Natural killer cell (primary cell): ENCODE measurements at regions not wholly inside any gene's neighbourhood (a gene's known extent, or its start where the extent isn't known, plus 50 kb on each side); places are given as distances from the start of the nearest gene placed in this dataset.

Experiments
- ATAC-seq, 3 donors: fragments of 150-1000 bp in 2 of 3; fragments of 200-7000 bp in 1 of 3; cut with Tn5 transposase; 1 replicate in 1 of 3; 2 replicates in 2 of 3; pipeline ENCODE4 v1.10.0; 2021; ENCODE audit warnings: mild to moderate bottlenecking in 2 of 3, moderate library complexity in 2 of 3
- DNase-seq, 2 donors: peaks; one replicate each; pipeline versions ENCODE4 v3.0.0 to v3.0.0-alpha.2; 2013 to 2021; ENCODE audit warnings: mixed read lengths in 1 of 2
- H3K27ac ChIP-seq: one replicate; pipeline ENCODE4 v1.5.1; 2013; ENCODE audit warnings: mild to moderate bottlenecking, low read length
- H3K27me3 ChIP-seq: one replicate; pipeline ENCODE4 v1.6.1; 2013; ENCODE audit warnings: low read length; ENCODE audit not compliant: control insufficient read depth, insufficient read depth
- H3K36me3 ChIP-seq: one replicate; pipeline ENCODE4 v1.6.1; 2013; ENCODE audit warnings: low read length; ENCODE audit not compliant: control insufficient read depth, insufficient read depth
- H3K4me1 ChIP-seq: one replicate; pipeline ENCODE4 v1.6.1; 2013; ENCODE audit warnings: low read length; ENCODE audit not compliant: control insufficient read depth, insufficient read depth
- H3K4me3 ChIP-seq: one replicate; pipeline ENCODE4 v1.5.1; 2013; ENCODE audit warnings: low read length
- H3K9me3 ChIP-seq: one replicate; pipeline ENCODE4 v1.6.1; 2013; ENCODE audit warnings: low read length; ENCODE audit not compliant: control insufficient read depth, insufficient read depth
- H3K27ac Mint-ChIP-seq, 2 donors: one replicate each; pipeline ENCODE4 v1.8.0; 2022; ENCODE audit warnings: mild to moderate bottlenecking in 2 of 2, mixed read lengths in 2 of 2, moderate library complexity in 1 of 2
- H3K27me3 Mint-ChIP-seq, 2 donors: one replicate each; pipeline ENCODE4 v1.8.0; 2022; ENCODE audit warnings: low read depth in 2 of 2, mixed read lengths in 2 of 2
- H3K36me3 Mint-ChIP-seq: one replicate; pipeline ENCODE4 v1.8.0; 2022; ENCODE audit warnings: mixed read lengths
- H3K4me1 Mint-ChIP-seq, 2 donors: one replicate each; pipeline ENCODE4 v1.8.0; 2022; ENCODE audit warnings: mixed read lengths in 2 of 2
- H3K4me3 Mint-ChIP-seq: one replicate; pipeline ENCODE4 v1.8.0; 2022; ENCODE audit warnings: mild to moderate bottlenecking, moderate library complexity, mixed read lengths
- H3K9me3 Mint-ChIP-seq, 2 donors: one replicate each; pipeline ENCODE4 v1.8.0; 2022; ENCODE audit warnings: mixed read lengths in 2 of 2
- WGBS: methylation state at CpG from one replicate; pipeline ENCODE4 v1.1.7; 2013; ENCODE audit warnings: missing lambda C conversion rate; ENCODE audit not compliant: insufficient coverage; 5-methylcytosine and 5-hydroxymethylcytosine counted together
- intact Hi-C: fragments of 100-400 bp; cut with micrococcal nuclease; formaldehyde crosslinking; loops from one replicate; pipeline ENCODE4 v1.14.2; 2022
- TF ChIP-seq, protein P1 (sequence below): fragments of 200-600 bp; IDR thresholded peaks from one replicate; pipeline ENCODE4 v1.8.0; 2022; ENCODE audit warnings: antibody characterized with exemption

DNA sequence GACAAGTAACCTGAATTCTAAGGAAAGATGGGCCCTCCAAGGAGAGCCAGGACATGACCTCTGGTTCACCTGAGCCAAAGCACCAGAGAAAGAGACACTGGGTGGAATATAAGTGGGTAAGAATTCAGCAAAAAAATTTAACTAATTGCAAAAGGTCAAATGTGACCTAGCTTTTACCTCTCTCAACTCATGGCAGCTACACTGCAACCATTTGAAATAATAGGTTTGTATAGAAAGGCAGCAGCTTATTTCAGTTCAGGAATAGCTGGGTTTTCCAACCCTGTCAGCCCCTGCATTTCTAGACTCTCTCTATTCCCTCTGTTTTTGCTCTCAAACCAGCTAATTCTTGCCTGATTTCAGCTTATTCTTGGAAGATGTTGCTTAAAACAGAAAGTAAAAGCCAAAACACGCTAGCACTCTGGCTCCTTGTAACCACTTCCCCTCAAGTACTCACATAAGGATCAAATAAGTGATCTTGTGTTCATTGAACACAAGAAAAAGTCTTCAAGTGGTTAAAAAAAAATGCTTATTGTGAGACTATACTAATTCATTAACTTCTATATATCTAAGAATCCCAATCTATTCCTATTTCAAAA lies 101.1 kb upstream of the NR4A3 start:
- peak overlapping the region; percentile 71 for H3K27ac ChIP-seq
- TF ChIP-seq, protein P1, sequence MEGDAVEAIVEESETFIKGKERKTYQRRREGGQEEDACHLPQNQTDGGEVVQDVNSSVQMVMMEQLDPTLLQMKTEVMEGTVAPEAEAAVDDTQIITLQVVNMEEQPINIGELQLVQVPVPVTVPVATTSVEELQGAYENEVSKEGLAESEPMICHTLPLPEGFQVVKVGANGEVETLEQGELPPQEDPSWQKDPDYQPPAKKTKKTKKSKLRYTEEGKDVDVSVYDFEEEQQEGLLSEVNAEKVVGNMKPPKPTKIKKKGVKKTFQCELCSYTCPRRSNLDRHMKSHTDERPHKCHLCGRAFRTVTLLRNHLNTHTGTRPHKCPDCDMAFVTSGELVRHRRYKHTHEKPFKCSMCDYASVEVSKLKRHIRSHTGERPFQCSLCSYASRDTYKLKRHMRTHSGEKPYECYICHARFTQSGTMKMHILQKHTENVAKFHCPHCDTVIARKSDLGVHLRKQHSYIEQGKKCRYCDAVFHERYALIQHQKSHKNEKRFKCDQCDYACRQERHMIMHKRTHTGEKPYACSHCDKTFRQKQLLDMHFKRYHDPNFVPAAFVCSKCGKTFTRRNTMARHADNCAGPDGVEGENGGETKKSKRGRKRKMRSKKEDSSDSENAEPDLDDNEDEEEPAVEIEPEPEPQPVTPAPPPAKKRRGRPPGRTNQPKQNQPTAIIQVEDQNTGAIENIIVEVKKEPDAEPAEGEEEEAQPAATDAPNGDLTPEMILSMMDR, result no peak
- no peaks in the 10 kb centered on the region for H3K9me3 ChIP-seq
- no peaks in the 10 kb centered on the region for H3K36me3 ChIP-seq
- H3K9me3 Mint-ChIP-seq, result no peaks in the 10 kb centered on the region
- peak overlapping the region; percentile 90 to 92 for H3K27ac Mint-ChIP-seq
- peaks cover 37% of the 10 kb centered on the region in 2 donors for H3K4me1 Mint-ChIP-seq
- intact Hi-C loops, result no loop called here
- H3K36me3 Mint-ChIP-seq, result no peaks in the 10 kb centered on the region
- peak; percentile 65 to 73 (median 67) for ATAC-seq
- no peaks in the 10 kb centered on the region for H3K27me3 ChIP-seq
- H3K27me3 Mint-ChIP-seq, result no peaks in the 10 kb centered on the region
- WGBS, result 0% methylated on average over 1 of the region's 1 CpG
- peak in 1 of 2 donors; percentile 57 for DNase-seq
- H3K4me1 ChIP-seq, result peaks cover 11% of the 10 kb centered on the region
- peak overlapping the region; percentile 91 for H3K4me3 Mint-ChIP-seq
- peak overlapping the region; percentile 16 for H3K4me3 ChIP-seq

GRCh38 chr9:99721898-99722297 lies 99.8 kb upstream of the NR4A3 start:
- Mint-ChIP-seq H3K27ac (peak overlapping the region in 1 of 2 donors; percentile 47), H3K4me1 (peaks cover 37 to 40% of the 10 kb centered on the region in 2 donors), H3K9me3 (no peaks in the 10 kb centered on the region), H3K4me3 (peak overlapping the region; percentile 17), H3K27me3 (no peaks in the 10 kb centered on the region), H3K36me3 (no peaks in the 10 kb centered on the region)
- no peaks in the 10 kb centered on the region for H3K9me3 ChIP-seq
- intact Hi-C loops, result no loop called here
- TF ChIP-seq, protein P1, result no peak
- no peak overlapping the region for H3K4me3 ChIP-seq
- no peaks in the 10 kb centered on the region for H3K27me3 ChIP-seq
- DNase-seq (no peak), ATAC-seq (no peak)
- WGBS, result 100% methylated on average over 1 of the region's 2 CpGs
- H3K36me3 ChIP-seq, result no peaks in the 10 kb centered on the region
- peaks cover 18% of the 10 kb centered on the region for H3K4me1 ChIP-seq
- no peak overlapping the region for H3K27ac ChIP-seq

- Mint-ChIP-seq H3K4me1 (peaks cover 37 to 42% of the 10 kb centered on the region in 2 donors), H3K27ac (peak overlapping the region in 1 of 2 donors; percentile 47), H3K36me3 (no peaks in the 10 kb centered on the region), H3K4me3 (peak overlapping the region; percentile 22), H3K9me3 (no peaks in the 10 kb centered on the region), H3K27me3 (no peaks in the 10 kb centered on the region)
- H3K9me3 ChIP-seq, result no peaks in the 10 kb centered on the region
- intact Hi-C loops, result no loop called here
- H3K4me1 ChIP-seq, result peaks cover 18% of the 10 kb centered on the region
- H3K27ac ChIP-seq, result no peak overlapping the region
- TF ChIP-seq, protein P1, result no peak
- no peaks in the 10 kb centered on the region for H3K36me3 ChIP-seq
- WGBS, result no CpG with 5 or more reads among the region's 2 CpGs
- ATAC-seq, result peak; percentile 76 to 87 (median 83)
- no peak overlapping the region for H3K4me3 ChIP-seq
- DNase-seq, result peak in 1 of 2 donors; percentile 41
- no peaks in the 10 kb centered on the region for H3K27me3 ChIP-seq
These were observed 98.8 kb upstream of the NR4A3 start for GRCh38 chr9:99722877-99723276.

DNA sequence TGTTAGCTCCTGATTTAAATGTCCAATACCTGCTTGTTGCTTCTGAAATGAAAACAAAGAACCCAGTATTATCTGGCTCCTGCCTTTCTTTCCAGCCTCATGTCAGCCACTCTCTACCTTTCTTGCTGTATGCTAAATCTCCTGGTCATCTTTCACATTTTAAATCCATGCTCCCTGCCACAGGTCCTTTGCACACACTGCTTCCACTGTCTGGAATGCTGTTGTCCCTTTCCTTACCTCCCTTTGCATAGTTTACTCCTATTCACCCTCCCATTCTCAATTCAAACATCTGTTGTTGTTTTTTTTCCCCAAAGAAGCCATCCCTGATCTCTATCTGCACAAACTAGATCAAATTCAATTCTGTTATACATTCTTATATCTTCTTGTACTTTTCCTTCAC lies 97.0 kb upstream of the NR4A3 start:
- intact Hi-C loops, result no loop called here
- TF ChIP-seq, protein P1, result no peak
- Mint-ChIP-seq H3K27me3 (no peaks in the 10 kb centered on the region), H3K36me3 (no peaks in the 10 kb centered on the region), H3K4me1 (peaks cover 31 to 36% of the 10 kb centered on the region in 2 donors), H3K27ac (no peak overlapping the region), H3K4me3 (no peak overlapping the region), H3K9me3 (no peaks in the 10 kb centered on the region)
- Histone ChIP-seq H3K9me3 (no peaks in the 10 kb centered on the region), H3K4me3 (no peak overlapping the region), H3K27ac (no peak overlapping the region), H3K27me3 (no peaks in the 10 kb centered on the region), H3K36me3 (no peaks in the 10 kb centered on the region), H3K4me1 (peaks cover 18% of the 10 kb centered on the region)
- ATAC-seq (no peak), DNase-seq (no peak)
